ENCODE measurements at regions not wholly inside any gene's neighbourhood (a gene's known extent, or its start where the extent isn't known, plus 50 kb on each side); places are given as distances from the start of the nearest gene placed in this dataset.
"Not testable (repeated sequence)": the region's sequence is repeated elsewhere in the genome, so short reads cannot be mapped to it uniquely, and the experiment has no call there.

DNA sequence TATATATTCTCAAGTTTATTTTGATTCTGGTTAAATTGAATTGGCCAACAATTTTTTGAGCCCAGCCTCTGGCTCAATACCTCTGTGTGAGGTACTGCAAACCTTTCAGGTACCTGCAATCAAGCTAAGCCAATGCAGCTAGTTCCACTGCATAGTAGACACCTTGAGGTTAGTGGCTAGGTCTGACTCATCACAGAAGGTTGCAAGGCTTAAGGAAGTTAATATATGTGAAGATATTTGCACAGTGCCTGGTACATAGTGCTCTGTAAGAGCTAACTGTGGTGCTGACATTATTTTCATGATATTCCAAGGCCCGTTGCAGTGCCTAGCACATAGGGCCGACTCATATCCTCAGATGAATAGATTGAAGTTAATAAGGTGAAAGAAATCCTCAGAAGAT lies 330.5 kb upstream of the KAZN start:
- peak; percentile 97 for ATAC-seq

DNA sequence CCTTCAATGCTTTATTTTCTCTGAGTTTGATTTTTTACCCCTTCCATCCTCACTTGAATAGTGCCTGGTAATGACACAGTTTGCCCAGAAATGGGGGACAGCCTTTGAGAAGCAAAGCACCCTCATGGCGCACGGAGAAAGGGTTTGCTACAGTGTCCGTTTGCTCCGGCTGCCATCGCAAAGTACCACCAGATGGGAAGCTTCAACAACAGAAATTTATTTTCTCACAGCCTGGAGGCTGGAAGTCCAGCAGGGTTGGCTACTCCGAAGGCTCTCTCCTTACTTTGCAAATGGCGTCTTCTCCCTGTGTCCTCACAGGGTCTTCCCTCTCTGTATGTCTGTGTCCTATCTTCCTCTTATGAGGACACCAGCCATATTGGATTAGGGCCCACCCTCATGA lies 327.7 kb upstream of the KAZN start:
- no peak for ATAC-seq

DNA sequence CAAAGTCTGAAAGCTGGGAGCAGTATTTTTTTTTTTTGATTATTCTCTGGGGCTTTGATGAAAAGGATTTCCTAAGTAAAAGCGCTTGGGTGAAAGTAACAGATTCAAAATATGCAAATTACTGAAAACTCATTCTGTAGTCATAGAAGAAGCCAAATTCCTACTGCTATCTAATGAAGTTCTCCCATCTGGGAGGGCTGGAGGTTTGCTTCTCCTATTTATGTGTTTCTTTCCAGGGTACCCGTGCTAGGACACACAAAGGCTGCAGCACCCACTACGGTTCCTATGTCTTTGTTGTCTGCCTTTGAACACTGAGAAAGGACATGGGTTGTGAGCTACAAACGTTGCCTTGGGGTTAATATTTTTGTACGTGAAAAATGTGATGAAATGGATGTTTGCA lies 324.7 kb upstream of the KAZN start:
- ATAC-seq = no peak

DNA sequence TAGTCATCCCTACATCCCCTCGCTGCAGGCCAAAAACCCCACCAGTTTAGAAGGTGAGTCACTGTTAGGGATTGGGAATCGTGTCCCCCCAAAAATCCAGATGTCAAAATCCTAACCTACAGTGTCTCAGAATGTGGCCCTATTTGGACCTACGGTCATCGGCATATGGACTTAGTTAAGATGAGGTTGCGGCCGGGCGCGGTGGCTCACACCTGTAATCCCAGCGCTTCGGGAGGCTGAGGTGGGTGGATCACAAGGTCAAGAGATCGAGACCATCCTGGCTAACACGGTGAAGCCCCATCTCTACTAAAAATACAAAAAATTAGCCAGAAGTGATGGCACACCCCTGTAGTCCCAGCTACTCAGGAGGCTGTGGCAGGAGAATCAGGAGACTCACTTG lies 318.6 kb upstream of the KAZN start:
- ATAC-seq = not testable (repeated sequence)

DNA sequence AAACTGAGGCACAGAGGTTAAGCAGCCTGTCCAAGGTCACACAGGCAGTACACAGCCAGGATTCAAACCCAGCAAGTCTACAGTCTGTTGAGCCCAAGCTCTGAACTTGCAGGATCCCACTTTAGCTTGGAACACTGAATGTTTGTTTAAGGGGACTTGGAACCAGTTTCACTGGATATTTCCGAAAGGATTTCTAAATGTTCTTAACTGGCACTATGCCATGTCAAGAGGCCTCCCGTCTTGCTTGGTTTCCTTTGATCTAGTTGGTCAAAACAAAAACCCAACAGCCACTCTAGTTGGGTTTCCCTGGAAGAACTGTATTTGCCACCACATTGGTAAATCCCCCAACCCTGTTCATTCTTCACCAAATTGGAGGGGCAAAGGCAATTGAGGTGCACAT lies 317.6 kb upstream of the KAZN start:
- no peak for ATAC-seq

DNA sequence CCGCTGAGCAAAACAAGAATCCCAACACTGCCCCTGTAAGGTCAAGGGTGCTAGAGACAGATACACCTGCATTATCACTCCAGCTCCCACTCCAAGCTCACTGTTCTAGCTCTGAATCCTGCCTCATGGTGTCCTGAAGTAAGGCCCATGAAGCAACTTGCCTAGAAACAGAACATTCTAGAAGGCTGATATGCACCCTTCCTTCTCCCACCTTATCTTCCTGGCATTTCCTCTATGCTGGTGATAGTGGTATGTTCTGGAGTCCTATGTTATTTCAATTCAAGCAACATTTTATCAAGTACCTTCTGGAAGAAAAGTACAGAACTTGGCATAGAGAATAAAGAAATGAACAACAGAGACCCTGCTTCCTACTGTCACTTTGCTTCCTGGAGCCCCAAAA lies 317.1 kb upstream of the KAZN start:
- ATAC-seq = no peak

DNA sequence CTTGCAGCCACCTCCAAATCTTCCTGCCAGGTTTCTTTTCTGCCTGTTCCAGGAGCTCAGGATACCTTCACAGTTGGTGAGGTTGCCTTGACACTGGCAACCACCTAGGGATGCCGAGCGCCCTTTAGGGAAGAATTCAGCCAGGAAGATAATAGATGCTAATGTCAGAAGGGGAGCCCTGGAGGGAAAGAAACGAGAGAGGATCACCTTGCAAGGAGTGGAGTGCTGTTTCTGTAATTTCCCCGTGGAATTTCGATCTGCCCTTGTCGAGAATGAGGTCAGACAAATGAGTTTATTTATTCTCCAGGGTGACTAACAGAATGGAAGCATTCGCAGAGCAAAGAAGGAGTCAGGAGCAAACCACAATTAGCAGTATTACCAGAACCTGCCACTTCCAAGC lies 315.8 kb upstream of the KAZN start:
- no peak for ATAC-seq

DNA sequence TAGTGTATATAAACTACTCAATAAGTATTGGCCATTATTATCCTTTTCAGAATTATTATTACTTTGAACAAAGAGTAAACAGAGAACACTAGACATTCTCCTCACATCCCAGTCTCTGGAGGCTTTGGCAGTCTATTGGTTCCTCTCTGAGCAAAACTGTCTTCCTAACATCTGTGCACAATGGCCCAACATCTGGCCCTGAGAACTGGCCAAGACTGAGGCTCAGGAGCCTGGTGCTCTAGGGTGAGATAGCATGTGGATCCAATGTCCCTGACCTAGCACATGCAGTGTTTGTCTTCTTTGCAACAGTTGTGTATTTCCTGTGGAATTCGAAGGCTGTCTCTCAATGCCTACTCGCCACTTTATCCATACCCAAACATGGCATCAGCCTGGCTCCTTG lies 313.2 kb upstream of the KAZN start:
- no peak for ATAC-seq

DNA sequence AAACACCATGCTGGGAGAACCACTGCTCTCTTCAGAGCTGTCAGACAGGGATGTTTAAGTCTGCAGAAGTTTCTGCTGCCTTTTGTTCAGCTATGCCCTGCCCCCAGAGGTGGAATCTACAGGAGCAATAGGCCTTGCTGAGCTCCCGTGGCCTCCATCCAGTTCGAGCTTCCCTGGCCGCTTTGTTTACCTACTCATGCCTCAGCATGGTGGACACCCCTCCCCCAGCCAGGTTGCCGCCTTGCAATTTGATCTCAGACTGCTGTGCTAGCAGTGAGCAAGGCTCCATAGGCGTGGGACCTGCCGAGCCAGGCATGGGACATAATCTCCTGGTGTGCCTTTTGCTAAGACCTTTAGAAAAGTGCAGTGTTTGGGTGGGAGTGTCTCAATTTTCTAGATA lies 307.3 kb upstream of the KAZN start:
- ATAC-seq = peak; percentile 92

DNA sequence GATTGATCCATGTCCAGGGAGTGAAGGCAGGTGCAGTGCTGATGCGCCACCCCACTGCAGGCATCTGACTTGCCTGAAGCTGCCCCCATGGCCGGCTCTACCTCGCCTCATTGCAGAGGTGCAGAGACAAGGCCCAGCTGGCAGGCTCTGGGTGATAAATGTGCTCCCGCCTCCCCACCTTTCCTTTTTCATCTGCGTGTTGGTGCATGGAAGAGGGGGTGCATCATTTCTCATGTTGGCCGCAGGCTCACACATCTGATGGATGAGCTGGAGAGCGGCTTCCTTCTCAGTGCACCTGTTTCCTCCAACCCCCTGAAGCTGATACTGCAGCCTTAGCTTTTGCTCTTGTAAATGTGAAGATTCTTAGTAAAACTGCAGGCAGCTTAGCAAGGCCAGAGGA lies 306.0 kb upstream of the KAZN start:
- peak; percentile 53 for ATAC-seq

DNA sequence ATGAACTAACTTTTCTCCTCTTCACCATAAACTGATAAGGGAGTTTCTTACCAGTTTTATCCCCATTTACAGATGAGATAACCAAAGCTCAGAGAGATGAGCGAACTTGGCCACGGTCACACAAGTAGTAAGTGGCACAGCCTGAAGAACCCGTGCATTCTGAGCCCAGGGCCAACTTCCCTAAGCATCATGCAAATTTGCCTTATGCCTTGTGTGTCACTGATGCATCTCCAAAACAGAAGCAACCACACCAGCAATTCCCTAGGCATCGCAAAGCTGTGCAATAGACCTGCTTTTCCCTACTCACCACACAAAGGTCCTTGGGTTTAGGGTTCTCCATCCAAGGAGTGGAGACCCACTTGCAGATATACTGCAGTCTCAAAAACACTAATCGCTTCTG lies 304.5 kb upstream of the KAZN start:
- no peak for ATAC-seq

DNA sequence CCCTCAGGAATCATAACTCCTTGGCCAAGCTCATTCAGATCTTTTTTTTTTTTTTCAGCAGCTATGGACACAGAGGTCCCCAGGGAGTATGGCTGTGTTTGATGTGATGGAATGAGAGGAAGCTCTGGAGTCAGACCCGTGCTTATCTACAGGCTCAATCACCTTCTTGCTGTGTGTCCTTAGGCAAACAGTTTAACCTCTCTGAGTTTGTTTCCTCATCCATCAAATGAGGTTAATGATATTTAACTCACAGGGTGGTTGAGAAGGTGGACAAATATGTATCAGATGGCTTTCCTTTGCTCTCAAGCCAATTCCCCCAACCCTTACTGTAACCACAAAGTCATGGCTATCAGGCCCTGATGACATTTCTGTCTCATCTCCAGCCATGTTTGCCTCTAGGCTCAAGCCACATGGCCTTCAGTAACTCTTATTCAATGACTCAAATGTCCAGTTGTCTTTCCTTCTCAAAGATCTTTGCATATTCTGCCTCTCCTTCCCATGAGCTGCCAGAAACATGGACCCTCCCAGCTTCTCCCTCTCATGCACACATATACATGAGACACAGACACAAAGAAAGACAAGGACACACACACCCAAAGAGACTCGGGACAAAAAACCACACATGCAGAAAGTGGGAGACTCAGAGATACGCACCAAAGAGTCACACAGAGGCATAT lies 303.5 kb upstream of the KAZN start:
- no peak for ATAC-seq

DNA sequence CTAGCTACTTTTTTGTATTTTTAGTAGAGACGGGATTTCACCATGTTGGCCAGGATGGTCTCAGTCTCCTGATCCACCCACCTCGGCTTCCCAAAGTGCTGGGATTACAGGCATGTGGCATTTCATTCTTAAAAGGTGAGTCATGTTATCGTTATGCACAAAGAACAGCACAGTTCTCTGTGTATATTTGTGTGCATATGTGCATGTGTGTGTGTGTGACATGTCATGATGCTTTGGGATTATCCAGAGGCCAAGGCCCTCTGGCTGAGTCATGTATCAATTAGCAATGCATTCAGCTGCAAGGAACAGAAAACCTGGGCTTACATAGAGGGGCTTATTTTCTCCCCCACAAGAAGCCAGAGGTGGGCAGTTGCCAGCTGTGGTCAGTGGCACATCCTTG lies 301.7 kb upstream of the KAZN start:
- ATAC-seq = no peak

DNA sequence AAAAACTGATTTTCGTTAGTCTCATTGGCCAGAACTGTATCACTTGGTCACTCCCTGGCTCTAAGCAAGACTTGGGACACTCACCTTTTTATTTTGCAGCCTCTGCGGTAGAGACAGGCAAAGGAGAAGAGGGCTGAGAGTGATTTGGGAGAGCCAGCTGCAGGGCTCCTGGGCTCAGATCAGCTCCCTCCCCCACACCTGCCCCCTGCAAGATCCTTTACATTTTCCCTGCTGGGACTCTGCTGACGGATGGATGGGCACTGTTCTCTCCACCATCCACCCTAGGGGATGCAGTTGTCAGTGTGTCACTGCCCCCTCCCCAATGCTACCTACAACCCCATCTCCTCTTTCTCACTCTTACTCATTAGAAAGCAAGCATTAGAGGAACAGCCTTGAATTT lies 301.1 kb upstream of the KAZN start:
- ATAC-seq = no peak

DNA sequence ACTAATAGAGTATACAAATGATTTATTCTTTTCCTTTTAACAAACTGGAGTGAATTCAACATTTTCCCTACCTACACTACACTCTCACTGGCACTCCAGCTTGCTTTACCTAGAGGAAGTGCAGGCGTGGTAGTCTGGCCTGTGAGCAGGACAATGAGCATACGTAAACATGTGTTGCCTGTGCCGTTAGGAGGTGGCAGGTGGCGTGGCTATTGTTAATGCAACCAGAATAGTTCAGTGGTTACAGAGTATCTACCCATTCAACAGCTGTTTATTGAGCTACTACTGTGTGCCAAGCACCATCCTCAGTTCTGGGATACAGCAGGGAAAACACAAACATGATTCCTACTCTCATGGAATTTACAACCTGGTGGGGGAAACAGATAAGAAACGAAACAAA lies 299.7 kb upstream of the KAZN start:
- ATAC-seq = no peak

DNA sequence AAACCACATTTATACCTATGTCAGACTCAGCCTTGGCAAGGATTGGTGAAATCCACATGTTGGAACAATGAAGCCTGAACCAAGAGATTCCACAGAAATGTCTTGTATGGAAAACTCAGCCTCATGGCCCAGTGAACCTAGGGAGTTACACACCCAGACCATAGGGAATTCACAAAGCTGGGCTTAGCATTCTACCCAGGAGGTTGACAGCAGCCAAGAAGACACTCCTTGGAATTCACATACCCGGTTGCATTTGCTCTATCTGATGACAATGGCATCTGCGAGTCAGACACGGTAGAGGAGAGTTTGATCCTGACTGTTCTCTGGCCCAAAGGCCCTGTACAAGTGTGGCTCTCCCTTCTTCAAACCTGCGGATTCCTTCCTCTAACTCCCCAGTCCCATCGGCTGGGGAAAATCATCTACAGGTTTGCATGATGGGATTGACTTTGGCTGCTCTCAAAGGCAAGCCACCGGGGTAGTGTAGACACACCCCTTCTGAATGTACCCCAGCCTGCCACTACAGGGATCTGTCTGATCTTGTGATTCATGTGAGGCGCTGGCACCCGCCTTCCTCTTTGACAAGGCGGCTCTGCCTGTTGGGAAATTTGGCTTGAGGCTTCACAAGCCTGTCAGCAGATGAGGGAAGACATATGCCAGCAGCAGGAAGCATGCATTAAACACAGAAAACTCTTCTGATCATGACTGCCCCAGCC lies 297.3 kb upstream of the KAZN start:
- peak; percentile 92 for ATAC-seq

DNA sequence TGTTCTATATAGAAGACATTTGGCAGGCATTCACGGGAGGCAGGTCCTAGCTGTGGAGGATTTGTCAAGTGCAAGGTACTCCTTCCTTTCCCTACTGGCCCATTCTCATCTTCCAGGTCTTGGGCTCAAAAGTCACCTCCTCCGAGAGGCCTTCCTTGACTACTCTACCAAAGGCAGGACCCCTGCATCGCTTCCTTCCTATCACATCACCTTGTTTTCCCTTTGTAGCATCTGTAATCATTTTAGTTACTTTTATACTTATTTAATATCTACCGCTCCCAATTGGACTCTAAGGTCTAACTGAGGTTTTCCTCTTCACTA lies 296.8 kb upstream of the KAZN start:
- no peak for ATAC-seq

DNA sequence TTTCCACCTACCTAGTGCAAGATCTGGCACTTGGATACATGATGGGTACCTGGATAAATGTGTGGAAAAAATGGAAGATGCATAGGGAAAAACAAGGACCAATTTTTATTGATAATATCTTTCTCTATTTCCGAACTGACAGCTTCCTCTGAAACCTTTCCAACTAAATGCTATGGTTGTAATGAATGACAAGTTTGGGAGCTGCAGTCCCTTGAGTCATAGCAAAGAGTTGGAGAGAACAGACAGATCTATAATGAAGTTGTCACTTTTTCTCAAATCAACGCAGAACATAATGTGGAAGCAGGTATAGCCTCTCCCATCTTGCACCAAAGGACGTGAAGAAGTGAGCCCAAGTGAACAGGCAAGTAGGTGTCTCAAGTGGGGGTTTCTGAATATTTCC lies 296.5 kb upstream of the KAZN start:
- ATAC-seq = no peak

DNA sequence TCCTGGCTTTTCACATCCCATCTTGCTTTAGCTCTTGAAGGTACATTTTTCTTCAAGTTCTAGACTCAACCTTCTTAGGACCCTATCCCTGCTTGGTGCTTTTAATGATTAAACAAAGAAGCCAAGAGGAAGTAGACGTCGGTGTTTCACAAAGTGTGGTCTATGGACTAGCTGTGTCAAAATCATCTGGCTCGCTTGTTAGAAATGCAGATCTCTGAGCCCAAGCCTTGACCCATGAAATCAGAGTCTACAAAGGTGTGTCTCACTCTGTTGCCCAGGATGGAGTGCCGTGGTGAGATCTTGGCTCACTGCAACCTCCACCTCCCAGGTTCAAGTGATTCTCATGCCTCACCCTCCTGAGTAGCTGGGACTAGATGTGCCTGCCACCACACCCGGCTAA lies 295.5 kb upstream of the KAZN start:
- peak; percentile 21 for ATAC-seq

DNA sequence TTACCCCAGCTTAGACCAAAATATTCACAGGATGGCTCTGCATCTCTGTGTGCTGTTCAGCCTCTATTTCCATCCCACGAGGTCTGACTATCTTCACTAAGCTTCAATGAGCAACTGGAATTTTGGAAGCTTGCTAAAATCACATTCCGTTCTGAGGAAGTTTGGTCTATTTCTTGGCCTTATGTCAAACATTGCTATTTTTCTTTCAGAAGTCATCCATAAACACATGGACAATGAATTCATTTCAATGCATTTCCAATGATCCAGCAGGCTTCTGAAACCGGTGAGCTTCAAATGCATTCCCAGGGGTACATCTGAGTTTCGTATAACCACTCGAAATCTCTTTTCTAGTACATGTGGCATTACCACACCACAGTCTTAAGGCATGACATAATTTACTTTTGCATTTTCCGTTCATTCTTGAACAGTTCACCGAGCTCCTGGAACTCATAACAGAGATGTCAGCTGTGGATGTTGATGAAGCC lies 294.1 kb upstream of the KAZN start:
- no peak for ATAC-seq

DNA sequence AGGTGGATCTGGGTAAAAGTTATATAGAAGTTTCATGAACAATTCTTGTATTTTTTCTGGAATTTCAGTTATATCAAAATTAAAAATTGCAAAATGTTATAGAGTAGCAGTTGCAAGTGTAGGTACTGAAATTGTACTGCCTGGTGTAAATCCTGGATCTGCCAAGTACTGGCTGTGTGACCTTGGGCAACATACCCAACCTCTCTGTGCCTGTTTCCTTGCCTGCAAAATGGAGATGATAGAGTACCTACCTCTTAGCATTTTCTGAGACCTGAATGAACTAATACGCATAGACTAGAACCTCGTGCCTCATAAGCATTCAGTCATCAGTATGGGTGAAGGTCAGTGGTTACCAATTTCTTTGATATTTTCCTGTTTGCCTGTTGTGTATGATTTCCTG lies 290.0 kb upstream of the KAZN start:
- ATAC-seq = no peak

DNA sequence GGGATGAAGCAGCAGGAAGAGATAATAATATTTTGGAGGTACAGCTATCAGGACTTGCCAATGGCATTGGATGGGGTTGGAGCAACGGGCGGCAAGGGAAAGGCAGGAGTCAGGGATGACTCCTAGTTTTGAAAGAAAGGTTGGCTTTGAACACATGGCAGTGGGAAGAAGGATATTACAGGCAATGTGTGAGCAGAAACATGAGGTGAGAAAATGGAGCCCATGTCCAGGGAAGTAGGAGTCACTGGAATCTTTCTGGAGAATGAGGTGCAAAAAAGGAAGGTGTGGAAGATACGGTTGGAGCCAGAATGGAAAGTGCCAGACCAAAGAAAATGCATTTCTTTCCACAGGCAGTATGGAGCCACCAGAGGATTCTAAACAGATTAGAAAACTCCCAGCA lies 288.5 kb upstream of the KAZN start:
- no peak for ATAC-seq

DNA sequence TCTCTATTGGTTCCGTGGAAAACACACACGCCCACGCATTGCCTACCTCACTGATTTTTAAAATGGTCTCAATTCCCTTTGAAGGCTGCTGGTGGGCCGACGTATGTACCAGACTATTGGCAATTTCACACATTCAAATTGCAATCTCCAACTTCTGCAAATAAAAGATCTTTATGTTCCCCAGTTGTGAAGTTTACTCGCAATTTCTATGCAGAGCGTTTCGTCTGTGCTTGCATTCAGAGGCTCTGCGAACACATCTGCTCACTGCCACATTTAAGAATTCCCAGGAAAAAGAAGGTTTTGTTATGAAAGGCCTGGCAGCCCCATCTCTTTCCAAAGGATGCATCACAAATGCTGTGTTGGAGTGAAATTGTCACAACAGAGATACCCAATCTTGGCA lies 288.0 kb upstream of the KAZN start:
- ATAC-seq = no peak

DNA sequence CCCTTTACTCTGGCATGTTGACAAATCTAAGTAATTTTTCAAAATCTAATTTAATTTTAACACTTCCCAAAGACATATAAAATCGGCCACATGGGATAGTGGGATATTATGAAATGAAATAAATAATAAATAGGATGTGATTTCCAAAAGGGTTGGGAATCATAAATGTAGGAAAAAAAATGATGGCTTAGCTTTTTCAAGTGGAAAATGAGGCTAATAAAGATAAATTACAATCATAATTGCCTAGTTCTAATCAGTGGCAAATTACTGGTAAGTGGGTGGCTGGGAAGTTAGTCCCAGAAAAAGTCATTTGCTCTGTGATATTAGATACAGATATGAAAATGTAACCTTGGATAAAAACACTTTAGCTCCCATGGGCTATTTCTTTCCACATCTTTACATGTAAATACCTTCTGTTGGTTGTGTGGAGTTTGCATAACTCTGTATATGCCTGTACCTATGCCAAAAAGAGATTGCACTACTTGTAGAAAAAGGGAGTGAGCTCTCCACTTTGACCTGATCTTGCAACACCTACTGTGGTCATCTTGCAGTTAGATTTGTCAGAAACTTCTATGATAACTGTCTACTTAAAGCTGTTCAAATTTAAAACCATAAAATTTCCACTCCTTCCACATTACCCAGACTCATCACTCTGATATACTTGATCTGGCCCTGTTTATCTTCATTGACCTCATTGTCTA lies 284.6 kb upstream of the KAZN start:
- ATAC-seq = peak; percentile 20
